B cell (primary cell): ENCODE measurements at regions not wholly inside any gene's neighbourhood (a gene's known extent, or its start where the extent isn't known, plus 50 kb on each side); places are given as distances from the start of the nearest gene placed in this dataset.

Experiments
- ATAC-seq: fragments of 200-7000 bp; cut with Tn5 transposase; one replicate; pipeline ENCODE4 v1.10.0; 2021; ENCODE audit warnings: low read depth, mild to moderate bottlenecking, moderate number of reproducible peaks, moderate library complexity
- CTCF ChIA-PET: fragments of 350-600 bp; sonication (Branson Sonifier 250); formaldehyde crosslinking; loops from one replicate; lab custom pipeline; 2021; ENCODE audit warnings: antibody characterized with exemption, inconsistent platforms; lab: Charles Lee
- POLR2A ChIA-PET: fragments of 350-600 bp; sonication (Branson Sonifier 250); formaldehyde crosslinking; loops from one replicate; lab custom pipeline; 2021; ENCODE audit warnings: antibody characterized with exemption; lab: Charles Lee
- DNase-seq: peaks from one replicate; pipeline ENCODE4 v3.0.0; 2013
- H2AFZ ChIP-seq: 2 replicates; pipeline ENCODE4 v1.6.1; 2012; ENCODE audit warnings: mild to moderate bottlenecking, low read depth, low read length; ENCODE audit not compliant: insufficient read depth, poor library complexity, severe bottlenecking
- H3K27ac ChIP-seq, 2 donors: 1 replicate in 1 of 2; 2 replicates in 1 of 2; pipeline ENCODE4 v1.5.1; 2012 to 2013; ENCODE audit warnings: low read length in 2 of 2, mild to moderate bottlenecking in 2 of 2, moderate library complexity in 1 of 2
- H3K27me3 ChIP-seq, 4 experiments: fragments of 200-600 bp in 1 of 4; sonication (generic) in 1 of 4; replicated peaks in 1 of 4; 1 replicate in 2 of 4; 2 replicates in 2 of 4; pipeline versions ENCODE4 v1.6.1 to v1.7.0; 2013 to 2016; ENCODE audit warnings: low read length in 3 of 4, mild to moderate bottlenecking in 2 of 4, mixed read lengths in 1 of 4, moderate library complexity in 1 of 4; ENCODE audit not compliant: insufficient read depth in 4 of 4, control insufficient read depth in 3 of 4; ENCODE audit errors: control extremely low read depth in 1 of 4
- H3K36me3 ChIP-seq, 2 experiments: replicated peaks in 1 of 2; 1 replicate in 1 of 2; 2 replicates in 1 of 2; pipeline versions ENCODE4 v1.6.1 to v1.7.1; 2013; ENCODE audit warnings: low read length in 1 of 2; ENCODE audit not compliant: insufficient read depth in 2 of 2, control insufficient read depth in 1 of 2; ENCODE audit errors: control extremely low read depth in 1 of 2, extremely low read depth in 1 of 2
- H3K4me1 ChIP-seq, 2 donors: fragments of 200-600 bp in 1 of 2; sonication (generic) in 1 of 2; 1 replicate in 1 of 2; 2 replicates in 1 of 2; pipeline versions ENCODE4 v1.5.1 to v1.6.1; 2013 to 2017; ENCODE audit warnings: low read length in 2 of 2; ENCODE audit not compliant: control insufficient read depth in 2 of 2, insufficient read depth in 2 of 2
- H3K4me2 ChIP-seq: replicated peaks from 2 replicates; pipeline ENCODE3; 2012; ENCODE audit warnings: mild to moderate bottlenecking, low read depth, low read length; ENCODE audit not compliant: poor library complexity, severe bottlenecking
- H3K4me3 ChIP-seq, 5 experiments: fragments of 200-600 bp in 1 of 5; sonication (generic) in 1 of 5; 1 replicate in 3 of 5; 2 replicates in 2 of 5; pipeline versions ENCODE4 v1.5.1 to v1.7.0; 2011 to 2016; ENCODE audit warnings: low read length in 4 of 5, mild to moderate bottlenecking in 4 of 5, low read depth in 2 of 5, control low read depth in 1 of 5, moderate library complexity in 1 of 5; ENCODE audit not compliant: insufficient read depth in 1 of 5; ENCODE audit errors: control extremely low read depth in 1 of 5, extremely low read depth in 1 of 5
- H3K79me2 ChIP-seq: fragments of 200-600 bp; sonication (generic); one replicate; pipeline ENCODE4 v1.6.0; 2016; ENCODE audit warnings: low read length; ENCODE audit not compliant: control insufficient read depth, insufficient read depth
- H3K9ac ChIP-seq: fragments of 200-600 bp; sonication (generic); 2 replicates; pipeline ENCODE4 v1.6.1; 2017; ENCODE audit warnings: mild to moderate bottlenecking, low read length, moderate library complexity
- H3K9me3 ChIP-seq, 3 donors: one replicate each; pipeline versions ENCODE4 v1.6.1 to v1.7.1; 2013; ENCODE audit warnings: low read length in 2 of 3; ENCODE audit not compliant: control insufficient read depth in 2 of 3, insufficient read depth in 1 of 3; ENCODE audit errors: control extremely low read depth in 1 of 3
- H4K20me1 ChIP-seq: 2 replicates; pipeline ENCODE4 v1.6.0; 2012; ENCODE audit warnings: mild to moderate bottlenecking, low read length; ENCODE audit not compliant: insufficient read depth, control insufficient read depth, poor library complexity, severe bottlenecking
- H3K27ac Mint-ChIP-seq: one replicate; pipeline ENCODE4 v1.8.0; 2021; ENCODE audit warnings: mixed read lengths
- H3K27me3 Mint-ChIP-seq: one replicate; pipeline ENCODE4 v1.8.0; 2021; ENCODE audit warnings: mixed read lengths
- H3K4me1 Mint-ChIP-seq: one replicate; pipeline ENCODE4 v1.8.0; 2021; ENCODE audit warnings: mixed read lengths
- H3K4me3 Mint-ChIP-seq: one replicate; pipeline ENCODE4 v1.8.0; 2021; ENCODE audit warnings: mixed read lengths
- H3K9me3 Mint-ChIP-seq: one replicate; pipeline ENCODE4 v1.8.0; 2022; ENCODE audit warnings: mixed read lengths; ENCODE audit not compliant: insufficient read depth
- EZH2 ChIP-seq: IDR thresholded peaks from 2 replicates; pipeline ENCODE4 v1.6.1; 2012; ENCODE audit warnings: borderline replicate concordance, low read depth, mild to moderate bottlenecking, moderate library complexity, low read length; ENCODE audit not compliant: insufficient read depth, poor library complexity, severe bottlenecking
- WGBS: methylation state at CpG from one replicate; pipeline ENCODE4 v1.1.5; 2013; ENCODE audit warnings: missing lambda C conversion rate; ENCODE audit not compliant: insufficient coverage; 5-methylcytosine and 5-hydroxymethylcytosine counted together
- intact Hi-C: fragments of 100-400 bp; cut with micrococcal nuclease; formaldehyde crosslinking; loops from one replicate; pipeline ENCODE4 v1.10.0; 2022
- TF ChIP-seq, protein P1 (sequence below): fragments of 200-600 bp; IDR thresholded peaks from one replicate; pipeline ENCODE4 v1.8.0; 2022; ENCODE audit warnings: antibody characterized with exemption, mild to moderate bottlenecking

DNA sequence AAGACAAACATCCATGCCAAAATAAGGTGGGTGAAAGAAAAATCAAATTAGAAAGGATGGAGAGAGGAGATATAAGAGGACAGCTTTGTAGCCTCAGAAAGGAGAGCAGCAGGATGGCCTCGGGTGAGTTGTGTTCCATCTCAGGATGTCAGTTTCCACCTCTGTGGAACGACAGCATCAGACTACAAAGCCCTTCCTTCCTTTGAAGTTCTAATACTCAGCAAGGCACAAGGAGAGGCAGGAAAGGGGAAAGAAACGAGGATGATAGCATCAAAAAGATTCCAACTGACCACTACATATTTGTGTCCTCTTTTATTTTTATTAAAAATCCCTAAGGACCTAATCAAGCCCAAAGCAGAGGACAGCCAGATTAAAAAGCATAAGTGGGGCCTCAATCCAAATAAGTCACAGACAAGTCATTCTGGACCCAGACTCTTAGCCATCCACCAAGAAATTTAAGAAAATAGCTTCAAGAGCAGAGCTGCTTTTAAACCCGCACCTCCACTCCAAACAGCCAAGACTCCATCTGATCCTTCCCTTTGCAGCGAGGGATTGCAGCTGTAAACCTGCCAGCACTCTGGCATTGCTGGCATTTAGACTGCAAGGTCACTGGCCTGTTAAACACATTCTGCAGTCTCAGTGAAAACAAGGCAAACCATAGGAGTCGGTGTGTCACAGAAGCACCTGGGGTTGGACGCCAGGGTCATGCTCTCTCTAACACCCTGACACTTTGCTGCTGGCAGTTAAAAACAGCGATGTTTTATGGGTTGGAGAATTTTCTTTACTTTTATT lies 314.5 kb upstream of the CHAC2 start:
- no peak overlapping the region for H3K9ac ChIP-seq
- Mint-ChIP-seq H3K4me1 (no peaks in the 10 kb centered on the region), H3K27me3 (no peaks in the 10 kb centered on the region), H3K27ac (no peak overlapping the region), H3K9me3 (no peaks in the 10 kb centered on the region), H3K4me3 (no peak overlapping the region)
- H3K36me3 ChIP-seq: no peaks in the 10 kb centered on the region
- ChIA-PET CTCF (no interaction called here), POLR2A (no interaction called here)
- H4K20me1 ChIP-seq: no peaks in the 10 kb centered on the region
- ATAC-seq: no peak
- no peak overlapping the region for H2AFZ ChIP-seq
- 82% methylated on average over 3 of the region's 8 CpGs for WGBS
- H3K27me3 ChIP-seq: no peaks in the 10 kb centered on the region
- no peaks in the 10 kb centered on the region for H3K9me3 ChIP-seq
- H3K4me3 ChIP-seq: no peak overlapping the region
- intact Hi-C loops: no loop called here
- DNase-seq: no peak
- no peaks in the 10 kb centered on the region for H3K4me1 ChIP-seq
- H3K27ac ChIP-seq: no peak overlapping the region
- TF ChIP-seq, protein P1, sequence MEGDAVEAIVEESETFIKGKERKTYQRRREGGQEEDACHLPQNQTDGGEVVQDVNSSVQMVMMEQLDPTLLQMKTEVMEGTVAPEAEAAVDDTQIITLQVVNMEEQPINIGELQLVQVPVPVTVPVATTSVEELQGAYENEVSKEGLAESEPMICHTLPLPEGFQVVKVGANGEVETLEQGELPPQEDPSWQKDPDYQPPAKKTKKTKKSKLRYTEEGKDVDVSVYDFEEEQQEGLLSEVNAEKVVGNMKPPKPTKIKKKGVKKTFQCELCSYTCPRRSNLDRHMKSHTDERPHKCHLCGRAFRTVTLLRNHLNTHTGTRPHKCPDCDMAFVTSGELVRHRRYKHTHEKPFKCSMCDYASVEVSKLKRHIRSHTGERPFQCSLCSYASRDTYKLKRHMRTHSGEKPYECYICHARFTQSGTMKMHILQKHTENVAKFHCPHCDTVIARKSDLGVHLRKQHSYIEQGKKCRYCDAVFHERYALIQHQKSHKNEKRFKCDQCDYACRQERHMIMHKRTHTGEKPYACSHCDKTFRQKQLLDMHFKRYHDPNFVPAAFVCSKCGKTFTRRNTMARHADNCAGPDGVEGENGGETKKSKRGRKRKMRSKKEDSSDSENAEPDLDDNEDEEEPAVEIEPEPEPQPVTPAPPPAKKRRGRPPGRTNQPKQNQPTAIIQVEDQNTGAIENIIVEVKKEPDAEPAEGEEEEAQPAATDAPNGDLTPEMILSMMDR: no peak
- no peak for TF ChIP-seq EZH2
- no peaks in the 10 kb centered on the region for H3K79me2 ChIP-seq
- no peak overlapping the region for H3K4me2 ChIP-seq

DNA sequence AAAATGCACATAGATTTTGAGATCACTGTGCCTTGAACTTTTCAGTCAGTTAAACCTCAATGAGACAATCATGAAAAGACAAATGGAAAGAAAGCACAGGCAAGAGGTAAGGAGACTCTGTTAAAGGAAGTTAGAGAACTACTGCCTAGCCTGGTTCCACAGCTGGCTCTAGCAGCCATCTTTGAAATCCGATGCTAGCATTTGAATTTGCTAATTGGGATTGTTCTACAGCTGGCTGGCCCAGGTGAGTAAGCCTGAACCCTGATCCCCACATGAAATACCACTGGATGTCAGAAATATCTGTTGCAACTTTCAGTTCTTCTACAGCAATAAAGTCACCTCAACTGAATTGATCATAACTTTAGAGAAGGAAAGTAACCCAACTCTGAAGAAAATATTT lies 315.2 kb upstream of the CHAC2 start:
- POLR2A ChIA-PET: no interaction called here
- Histone ChIP-seq H3K36me3 (no peaks in the 10 kb centered on the region), H3K79me2 (no peaks in the 10 kb centered on the region), H3K27me3 (no peaks in the 10 kb centered on the region), H3K9ac (no peak overlapping the region), H3K4me2 (no peak overlapping the region), H2AFZ (no peak overlapping the region), H3K9me3 (no peaks in the 10 kb centered on the region), H3K27ac (no peak overlapping the region), H4K20me1 (no peaks in the 10 kb centered on the region), H3K4me3 (no peak overlapping the region), H3K4me1 (no peaks in the 10 kb centered on the region)
- H3K27ac Mint-ChIP-seq: no peak overlapping the region
- no peak overlapping the region for H3K4me3 Mint-ChIP-seq
- TF ChIP-seq, protein P1: no peak
- TF ChIP-seq EZH2: no peak
- CTCF ChIA-PET: no interaction called here
- H3K9me3 Mint-ChIP-seq: no peaks in the 10 kb centered on the region
- 60% methylated on average over 1 of the region's 1 CpG for WGBS
- no peaks in the 10 kb centered on the region for H3K27me3 Mint-ChIP-seq
- no peak for ATAC-seq
- H3K4me1 Mint-ChIP-seq: no peaks in the 10 kb centered on the region
- intact Hi-C loops: no loop called here
- no peak for DNase-seq
